ENCODE measurements at regions not wholly inside any gene's neighbourhood (a gene's known extent, or its start where the extent isn't known, plus 50 kb on each side); places are given as distances from the start of the nearest gene placed in this dataset.

- TF ChIP-seq, protein P1, sequence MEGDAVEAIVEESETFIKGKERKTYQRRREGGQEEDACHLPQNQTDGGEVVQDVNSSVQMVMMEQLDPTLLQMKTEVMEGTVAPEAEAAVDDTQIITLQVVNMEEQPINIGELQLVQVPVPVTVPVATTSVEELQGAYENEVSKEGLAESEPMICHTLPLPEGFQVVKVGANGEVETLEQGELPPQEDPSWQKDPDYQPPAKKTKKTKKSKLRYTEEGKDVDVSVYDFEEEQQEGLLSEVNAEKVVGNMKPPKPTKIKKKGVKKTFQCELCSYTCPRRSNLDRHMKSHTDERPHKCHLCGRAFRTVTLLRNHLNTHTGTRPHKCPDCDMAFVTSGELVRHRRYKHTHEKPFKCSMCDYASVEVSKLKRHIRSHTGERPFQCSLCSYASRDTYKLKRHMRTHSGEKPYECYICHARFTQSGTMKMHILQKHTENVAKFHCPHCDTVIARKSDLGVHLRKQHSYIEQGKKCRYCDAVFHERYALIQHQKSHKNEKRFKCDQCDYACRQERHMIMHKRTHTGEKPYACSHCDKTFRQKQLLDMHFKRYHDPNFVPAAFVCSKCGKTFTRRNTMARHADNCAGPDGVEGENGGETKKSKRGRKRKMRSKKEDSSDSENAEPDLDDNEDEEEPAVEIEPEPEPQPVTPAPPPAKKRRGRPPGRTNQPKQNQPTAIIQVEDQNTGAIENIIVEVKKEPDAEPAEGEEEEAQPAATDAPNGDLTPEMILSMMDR (IDR thresholded peaks at IDR 0.05) = no peak
- TF ChIP-seq POLR2A (IDR thresholded peaks at IDR 0.05) = no peak
These were observed 651.8 kb upstream of the GOT2 start for GRCh38 chr16:59385959-59386358.

Measured in ovary (tissue), 3 donors.